ENCODE measurements at regions not wholly inside any gene's neighbourhood (a gene's known extent, or its start where the extent isn't known, plus 50 kb on each side); places are given as distances from the start of the nearest gene placed in this dataset.

DNA sequence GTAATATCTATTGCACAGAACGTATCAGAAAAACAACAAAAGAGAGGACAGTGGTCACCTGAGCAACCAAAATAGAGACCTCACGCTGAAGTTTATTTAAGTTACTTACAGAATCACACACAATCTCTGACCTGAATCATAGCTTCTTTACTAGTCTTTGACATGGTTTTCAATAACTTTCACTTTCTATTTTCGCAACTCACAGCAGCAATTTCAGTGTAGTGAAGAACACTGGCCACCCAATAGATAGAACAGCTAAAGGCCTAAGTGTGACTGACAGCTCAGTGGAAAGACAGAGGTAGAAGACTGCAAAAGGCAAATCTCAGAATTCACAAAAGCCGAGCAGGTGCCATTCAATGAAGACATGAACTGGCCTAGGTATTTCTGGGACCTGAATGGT, 435.6 kb upstream of the CHRM3 start:
- H3K79me2 ChIP-seq (ENCODE audit: low read length): no peaks in the 10 kb centered on the region
- H3F3A ChIP-seq (ENCODE audit: insufficient read depth, low read length): no peaks in the 10 kb centered on the region
- no peaks in the 10 kb centered on the region for H3K36me3 ChIP-seq (replicated peaks; ENCODE audit: insufficient read depth, low read length)
- no peak overlapping the region for H3K27ac ChIP-seq (ENCODE audit: low read length)
- H4K20me1 ChIP-seq (ENCODE audit: insufficient read depth, low read length): no peaks in the 10 kb centered on the region
- no peak overlapping the region for H3K4me3 ChIP-seq (ENCODE audit: low read length)
- no peaks in the 10 kb centered on the region for H3K9me3 ChIP-seq (replicated peaks; ENCODE audit: insufficient read depth, low read length)
- peak; percentile 37 for DNase-seq
- H3K4me1 ChIP-seq (ENCODE audit: low read length): no peaks in the 10 kb centered on the region
- no peak for TF ChIP-seq EZH2 (optimal IDR thresholded peaks at IDR 0.05; ENCODE audit: low read depth, low read length)
- TF ChIP-seq, protein P1, sequence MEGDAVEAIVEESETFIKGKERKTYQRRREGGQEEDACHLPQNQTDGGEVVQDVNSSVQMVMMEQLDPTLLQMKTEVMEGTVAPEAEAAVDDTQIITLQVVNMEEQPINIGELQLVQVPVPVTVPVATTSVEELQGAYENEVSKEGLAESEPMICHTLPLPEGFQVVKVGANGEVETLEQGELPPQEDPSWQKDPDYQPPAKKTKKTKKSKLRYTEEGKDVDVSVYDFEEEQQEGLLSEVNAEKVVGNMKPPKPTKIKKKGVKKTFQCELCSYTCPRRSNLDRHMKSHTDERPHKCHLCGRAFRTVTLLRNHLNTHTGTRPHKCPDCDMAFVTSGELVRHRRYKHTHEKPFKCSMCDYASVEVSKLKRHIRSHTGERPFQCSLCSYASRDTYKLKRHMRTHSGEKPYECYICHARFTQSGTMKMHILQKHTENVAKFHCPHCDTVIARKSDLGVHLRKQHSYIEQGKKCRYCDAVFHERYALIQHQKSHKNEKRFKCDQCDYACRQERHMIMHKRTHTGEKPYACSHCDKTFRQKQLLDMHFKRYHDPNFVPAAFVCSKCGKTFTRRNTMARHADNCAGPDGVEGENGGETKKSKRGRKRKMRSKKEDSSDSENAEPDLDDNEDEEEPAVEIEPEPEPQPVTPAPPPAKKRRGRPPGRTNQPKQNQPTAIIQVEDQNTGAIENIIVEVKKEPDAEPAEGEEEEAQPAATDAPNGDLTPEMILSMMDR (IDR thresholded peaks at IDR 0.05; ENCODE audit: low read length): no peak
- no peak for TF ChIP-seq EZH2phosphoT487 (IDR thresholded peaks at IDR 0.05; ENCODE audit: low read length)
- no peak overlapping the region for H3K4me2 ChIP-seq (ENCODE audit: low read depth, low read length)
- no peaks in the 10 kb centered on the region for H3K9me2 ChIP-seq (replicated peaks; ENCODE audit: insufficient read depth, low read length)
- no peak overlapping the region for H3K9ac ChIP-seq (ENCODE audit: low read length)
- no peak overlapping the region for H2AFZ ChIP-seq (ENCODE audit: low read length)
- H3K27me3 ChIP-seq (replicated peaks; ENCODE audit: insufficient read depth, low read length): no peaks in the 10 kb centered on the region

DNA sequence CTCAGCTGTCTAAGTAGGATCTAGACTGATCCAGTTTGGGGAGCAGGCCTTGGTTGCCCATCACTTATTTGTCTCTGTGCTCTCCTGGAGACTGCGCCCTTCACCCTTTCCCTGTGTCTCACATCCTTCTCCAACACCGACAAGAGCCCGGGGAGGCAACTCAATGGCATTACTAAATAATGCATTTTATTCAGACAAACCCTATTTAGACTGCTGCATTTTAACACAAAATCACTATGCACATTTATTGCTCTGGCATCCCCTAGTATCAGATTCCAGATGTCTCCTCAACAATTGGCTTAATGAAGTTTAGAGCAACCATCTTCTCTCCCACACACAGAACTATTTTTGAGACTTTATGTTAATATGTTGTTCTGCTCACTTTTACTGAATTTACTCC, 436.4 kb upstream of the CHRM3 start:
- no peaks in the 10 kb centered on the region for H3K9me2 ChIP-seq (replicated peaks; ENCODE audit: insufficient read depth, low read length)
- no peaks in the 10 kb centered on the region for H3K4me1 ChIP-seq (ENCODE audit: low read length)
- no peaks in the 10 kb centered on the region for H4K20me1 ChIP-seq (ENCODE audit: insufficient read depth, low read length)
- TF ChIP-seq, protein P1 (IDR thresholded peaks at IDR 0.05; ENCODE audit: low read length): no peak
- TF ChIP-seq EZH2phosphoT487 (IDR thresholded peaks at IDR 0.05; ENCODE audit: low read length) (no peak), EZH2 (optimal IDR thresholded peaks at IDR 0.05; ENCODE audit: low read depth, low read length) (no peak)
- no peak overlapping the region for H3K9ac ChIP-seq (ENCODE audit: low read length)
- H3K4me3 ChIP-seq (ENCODE audit: low read length): no peak overlapping the region
- H3K9me3 ChIP-seq (replicated peaks; ENCODE audit: insufficient read depth, low read length): no peaks in the 10 kb centered on the region
- H3K4me2 ChIP-seq (ENCODE audit: low read depth, low read length): no peak overlapping the region
- DNase-seq: no peak
- no peaks in the 10 kb centered on the region for H3K79me2 ChIP-seq (ENCODE audit: low read length)
- no peak overlapping the region for H2AFZ ChIP-seq (ENCODE audit: low read length)
- H3K27me3 ChIP-seq (replicated peaks; ENCODE audit: insufficient read depth, low read length): no peaks in the 10 kb centered on the region
- H3F3A ChIP-seq (ENCODE audit: insufficient read depth, low read length): no peaks in the 10 kb centered on the region
- no peaks in the 10 kb centered on the region for H3K36me3 ChIP-seq (replicated peaks; ENCODE audit: insufficient read depth, low read length)
- no peak overlapping the region for H3K27ac ChIP-seq (ENCODE audit: low read length)

DNA sequence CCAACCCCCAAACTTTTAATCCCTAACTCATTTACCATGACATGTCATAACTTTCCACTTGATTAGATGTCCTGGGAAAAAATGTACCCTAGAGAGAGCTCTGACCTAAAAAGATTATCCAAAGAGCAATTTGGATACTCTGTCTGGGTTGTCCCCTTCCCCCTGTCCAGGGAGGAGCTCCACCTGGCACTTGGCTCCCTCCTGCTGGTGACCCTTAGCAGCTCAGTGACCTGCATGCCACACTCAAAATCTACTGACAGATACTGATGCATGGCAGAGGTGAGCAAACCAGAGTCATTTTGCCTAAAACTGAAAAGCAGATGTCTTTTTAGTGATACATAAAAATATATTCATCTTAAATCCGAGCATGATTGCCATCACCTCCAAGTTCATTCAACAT, 442.3 kb upstream of the CHRM3 start:
- H3K9me3 ChIP-seq (replicated peaks; ENCODE audit: insufficient read depth, low read length): no peaks in the 10 kb centered on the region
- H3F3A ChIP-seq (ENCODE audit: insufficient read depth, low read length): no peaks in the 10 kb centered on the region
- no peak overlapping the region for H2AFZ ChIP-seq (ENCODE audit: low read length)
- no peaks in the 10 kb centered on the region for H3K4me1 ChIP-seq (ENCODE audit: low read length)
- H3K79me2 ChIP-seq (ENCODE audit: low read length): no peaks in the 10 kb centered on the region
- no peaks in the 10 kb centered on the region for H4K20me1 ChIP-seq (ENCODE audit: insufficient read depth, low read length)
- no peaks in the 10 kb centered on the region for H3K9me2 ChIP-seq (replicated peaks; ENCODE audit: insufficient read depth, low read length)
- no peak overlapping the region for H3K27ac ChIP-seq (ENCODE audit: low read length)
- H3K4me3 ChIP-seq (ENCODE audit: low read length): no peak overlapping the region
- H3K9ac ChIP-seq (ENCODE audit: low read length): no peak overlapping the region
- TF ChIP-seq EZH2phosphoT487 (IDR thresholded peaks at IDR 0.05; ENCODE audit: low read length): no peak
- TF ChIP-seq EZH2 (optimal IDR thresholded peaks at IDR 0.05; ENCODE audit: low read depth, low read length): no peak
- TF ChIP-seq, protein P1 (IDR thresholded peaks at IDR 0.05; ENCODE audit: low read length): no peak
- H3K27me3 ChIP-seq (replicated peaks; ENCODE audit: insufficient read depth, low read length): no peaks in the 10 kb centered on the region
- DNase-seq: no peak
- no peak overlapping the region for H3K4me2 ChIP-seq (ENCODE audit: low read depth, low read length)
- no peaks in the 10 kb centered on the region for H3K36me3 ChIP-seq (replicated peaks; ENCODE audit: insufficient read depth, low read length)

Data from MM.1S (cell line).